ENCODE measurements at regions not wholly inside any gene's neighbourhood (a gene's known extent, or its start where the extent isn't known, plus 50 kb on each side); places are given as distances from the start of the nearest gene placed in this dataset.

GRCh38 chrX:25941087-25941486 lies 197.1 kb upstream of the MAGEB18 start:
- Histone ChIP-seq H3K4me3 (ENCODE audit: low read depth, low read length, poor library complexity, severe bottlenecking) (no peak overlapping the region), H3K9ac (ENCODE audit: low read length) (no peak overlapping the region), H3K4me1 (ENCODE audit: insufficient read depth, low read length, severe bottlenecking) (no peaks in the 10 kb centered on the region), H3K36me3 (ENCODE audit: insufficient read depth, low read length) (no peaks in the 10 kb centered on the region), H3F3A (ENCODE audit: insufficient read depth, low read length) (no peaks in the 10 kb centered on the region), H3K79me2 (ENCODE audit: insufficient read depth, low read length) (no peaks in the 10 kb centered on the region), H4K20me1 (ENCODE audit: insufficient read depth, low read length) (no peaks in the 10 kb centered on the region), H3K4me2 (ENCODE audit: low read length) (no peak overlapping the region), H3K9me2 (ENCODE audit: low read depth, low read length) (no peaks in the 10 kb centered on the region), H3K27me3 (ENCODE audit: insufficient read depth, low read length) (no peaks in the 10 kb centered on the region), H3K27ac (ENCODE audit: low read depth, low read length, poor library complexity, severe bottlenecking) (no peak overlapping the region), H3K9me3 (ENCODE audit: low read length) (no peaks in the 10 kb centered on the region), H2AFZ (ENCODE audit: low read length) (no peak overlapping the region)
- TF ChIP-seq EZH2 (IDR thresholded peaks at IDR 0.05; ENCODE audit: borderline replicate concordance, low read length) (no peak), CTCF (IDR thresholded peaks at IDR 0.05; ENCODE audit: low read length) (no peak)

GRCh38 chrX:25941559-25942250 lies 196.4 kb upstream of the MAGEB18 start:
- no peaks in the 10 kb centered on the region for H3K36me3 ChIP-seq (ENCODE audit: insufficient read depth, low read length)
- H3K27me3 ChIP-seq (ENCODE audit: insufficient read depth, low read length) = no peaks in the 10 kb centered on the region
- no peak overlapping the region for H3K4me3 ChIP-seq (ENCODE audit: low read depth, low read length, poor library complexity, severe bottlenecking)
- no peaks in the 10 kb centered on the region for H3K79me2 ChIP-seq (ENCODE audit: insufficient read depth, low read length)
- no peaks in the 10 kb centered on the region for H4K20me1 ChIP-seq (ENCODE audit: insufficient read depth, low read length)
- H3K9ac ChIP-seq (ENCODE audit: low read length) = no peak overlapping the region
- H3K27ac ChIP-seq (ENCODE audit: low read depth, low read length, poor library complexity, severe bottlenecking) = no peak overlapping the region
- H3F3A ChIP-seq (ENCODE audit: insufficient read depth, low read length) = no peaks in the 10 kb centered on the region
- H2AFZ ChIP-seq (ENCODE audit: low read length) = no peak overlapping the region
- H3K4me1 ChIP-seq (ENCODE audit: insufficient read depth, low read length, severe bottlenecking) = no peaks in the 10 kb centered on the region
- H3K9me2 ChIP-seq (ENCODE audit: low read depth, low read length) = no peaks in the 10 kb centered on the region
- TF ChIP-seq EZH2 (IDR thresholded peaks at IDR 0.05; ENCODE audit: borderline replicate concordance, low read length) (no peak), CTCF (IDR thresholded peaks at IDR 0.05; ENCODE audit: low read length) (no peak)
- H3K9me3 ChIP-seq (ENCODE audit: low read length) = no peaks in the 10 kb centered on the region
- no peak overlapping the region for H3K4me2 ChIP-seq (ENCODE audit: low read length)

- Histone ChIP-seq H3K79me2 (ENCODE audit: insufficient read depth, low read length) (no peaks in the 10 kb centered on the region), H3K9me3 (ENCODE audit: low read length) (no peaks in the 10 kb centered on the region), H3K9ac (ENCODE audit: low read length) (no peak overlapping the region), H3K4me3 (ENCODE audit: low read depth, low read length, poor library complexity, severe bottlenecking) (no peak overlapping the region), H2AFZ (ENCODE audit: low read length) (no peak overlapping the region), H3K36me3 (ENCODE audit: insufficient read depth, low read length) (no peaks in the 10 kb centered on the region), H3K4me1 (ENCODE audit: insufficient read depth, low read length, severe bottlenecking) (no peaks in the 10 kb centered on the region), H3K27ac (ENCODE audit: low read depth, low read length, poor library complexity, severe bottlenecking) (no peak overlapping the region), H4K20me1 (ENCODE audit: insufficient read depth, low read length) (no peaks in the 10 kb centered on the region), H3K4me2 (ENCODE audit: low read length) (no peak overlapping the region), H3K27me3 (ENCODE audit: insufficient read depth, low read length) (no peaks in the 10 kb centered on the region), H3F3A (ENCODE audit: insufficient read depth, low read length) (no peaks in the 10 kb centered on the region), H3K9me2 (ENCODE audit: low read depth, low read length) (no peaks in the 10 kb centered on the region)
- TF ChIP-seq EZH2 (IDR thresholded peaks at IDR 0.05; ENCODE audit: borderline replicate concordance, low read length) (no peak), CTCF (IDR thresholded peaks at IDR 0.05; ENCODE audit: low read length) (peak; percentile 54)
Measured at GRCh38 chrX:25968920-25969319, 169.2 kb upstream of the MAGEB18 start.
